HepG2 (cell line): ENCODE measurements at regions not wholly inside any gene's neighbourhood (a gene's known extent, or its start where the extent isn't known, plus 50 kb on each side); places are given as distances from the start of the nearest gene placed in this dataset.

ENCODE experiments used
- ATAC-seq: fragments of 200-7000 bp; cut with Tn5 transposase; 3 replicates; pipeline ENCODE4 v1.9.1; 2020; ENCODE audit warnings: mild to moderate bottlenecking, moderate library complexity
- BruUV-seq: library from RNA; stranded (reverse); fragments of 400-500 nt; replicated peaks from 2 replicates; lab custom pipeline; 2021; lab: Mats Ljungman, UMichigan
- CTCF ChIA-PET: fragments of 300-600 bp; formaldehyde crosslinking; extraction: SDS; loops from one replicate; lab custom pipeline; 2021; ENCODE audit warnings: low total read pairs, inconsistent platforms, low intra/inter-chr PET ratio; lab: Yijun Ruan, JAX
- POLR2A ChIA-PET: fragments of 350-600 bp; sonication (Branson Sonifier 250); formaldehyde crosslinking; loops from one replicate; lab custom pipeline; 2020; ENCODE audit warnings: antibody characterized with exemption, inconsistent platforms; lab: Yijun Ruan, JAX
- DNase-seq: peaks from one replicate; pipeline ENCODE4 v3.0.0-alpha.2; 2015; ENCODE audit warnings: low spot score
- FAIRE-seq: peaks from 3 replicates; lab custom pipeline; 2011; peaks lifted over from hg19 to GRCh38; lab: Jason Lieb, UNC
- H2AFZ ChIP-seq: one replicate; pipeline ENCODE4 v1.6.1; 2011; ENCODE audit warnings: low read length, inconsistent platforms
- H3K27ac ChIP-seq: fragments of 300-600 bp; 3 replicates; pipeline ENCODE4 v1.8.0; 2011; ENCODE audit warnings: mixed run types, mild to moderate bottlenecking, mixed read lengths, low read length, inconsistent platforms; ENCODE audit not compliant: insufficient read depth; ENCODE audit errors: extremely low read length
- H3K27me3 ChIP-seq, 2 experiments: fragments of 200-600 bp in 1 of 2; 2 replicates in 1 of 2; 3 replicates in 1 of 2; pipeline versions ENCODE4 v1.6.0 to v1.8.0; 2011; ENCODE audit warnings: low read length in 2 of 2, mild to moderate bottlenecking in 2 of 2, moderate library complexity in 2 of 2, inconsistent platforms in 1 of 2; ENCODE audit not compliant: insufficient read depth in 2 of 2, control insufficient read depth in 1 of 2
- H3K36me3 ChIP-seq, 2 experiments: fragments of 200-600 bp in 1 of 2; replicated peaks in 1 of 2; 2 replicates in 1 of 2; 3 replicates in 1 of 2; pipeline versions ENCODE4 v1.5.1 to v1.8.0; 2011; ENCODE audit warnings: low read length in 2 of 2, inconsistent platforms in 1 of 2; ENCODE audit not compliant: insufficient read depth in 2 of 2, control insufficient read depth in 1 of 2
- H3K4me1 ChIP-seq: 2 replicates; pipeline ENCODE4 v1.5.1; 2012; ENCODE audit warnings: low read length, inconsistent platforms; ENCODE audit not compliant: insufficient read depth
- H3K4me2 ChIP-seq: 2 replicates; pipeline ENCODE4 v1.6.0; 2011; ENCODE audit warnings: low read depth, low read length, inconsistent platforms
- H3K4me3 ChIP-seq, 3 experiments: fragments of 200-600 bp in 1 of 3; sonication (generic), shearing (Covaris generic) in 1 of 3; replicated peaks in 1 of 3; 2 replicates each; pipeline ENCODE4 v1.5.1; 2011 to 2016; ENCODE audit warnings: low read length in 3 of 3, inconsistent platforms in 2 of 3, low read depth in 2 of 3, mild to moderate bottlenecking in 2 of 3, control low read depth in 1 of 3, mixed read lengths in 1 of 3; ENCODE audit not compliant: insufficient read depth in 1 of 3
- H3K79me2 ChIP-seq: one replicate; pipeline ENCODE4 v1.6.1; 2011; ENCODE audit warnings: low read length, inconsistent platforms; ENCODE audit not compliant: insufficient read depth
- H3K9ac ChIP-seq: 2 replicates; pipeline ENCODE4 v1.6.0; 2011; ENCODE audit warnings: mild to moderate bottlenecking, low read depth, low read length, inconsistent platforms; ENCODE audit not compliant: insufficient read depth
- H3K9me3 ChIP-seq: 2 replicates; pipeline ENCODE4 v1.5.1; 2012; ENCODE audit warnings: mild to moderate bottlenecking, low read length
- H4K20me1 ChIP-seq: 2 replicates; pipeline ENCODE4 v1.6.0; 2011; ENCODE audit warnings: inconsistent platforms, mild to moderate bottlenecking, low read length, moderate library complexity; ENCODE audit not compliant: insufficient read depth
- ASH2L ChIP-seq: fragments of 300-600, 200-600 bp; sonication (generic); IDR thresholded peaks from 2 replicates; pipeline ENCODE4 v1.7.0; 2017; ENCODE audit warnings: low read depth, mild to moderate bottlenecking, moderate library complexity, mixed read lengths, low read length; ENCODE audit not compliant: insufficient read length
- EEA1 ChIP-seq: sonication (generic); formaldehyde crosslinking; IDR thresholded peaks from 2 replicates; pipeline ENCODE4 v1.5.1; 2020; ENCODE audit warnings: mild to moderate bottlenecking, missing genetic modification reagents, borderline replicate concordance
- ERF ChIP-seq: IDR thresholded peaks from 2 replicates; pipeline ENCODE4 v1.6.1; 2018; ENCODE audit warnings: missing biosample characterization, missing genetic modification reagents
- EZH2 ChIP-seq: conservative IDR thresholded peaks from 2 replicates; pipeline ENCODE4 v1.6.1; 2012; ENCODE audit warnings: mild to moderate bottlenecking, low read depth, low read length, moderate library complexity
- NFE2L1 ChIP-seq: sonication (generic); formaldehyde crosslinking; IDR thresholded peaks from 2 replicates; pipeline ENCODE4 v1.4.0; 2020; ENCODE audit warnings: missing genetic modification reagents, mild to moderate bottlenecking, borderline replicate concordance
- PLRG1 ChIP-seq: fragments of 450-650 bp; conservative IDR thresholded peaks from 2 replicates; pipeline ENCODE4 v1.6.1; 2016
- RAD51 ChIP-seq: fragments of 450-650 bp; IDR thresholded peaks from 2 replicates; pipeline ENCODE4 v1.6.1; 2016; ENCODE audit warnings: borderline replicate concordance
- SMARCE1 ChIP-seq: fragments of 450-650 bp; IDR thresholded peaks from 2 replicates; pipeline ENCODE4 v1.6.1; 2017; ENCODE audit warnings: borderline replicate concordance
- SOX13 ChIP-seq, 3 experiments: fragments of 450-650 bp in 1 of 3; sonication (generic) in 1 of 3; formaldehyde crosslinking in 1 of 3; IDR thresholded peaks in 2 of 3; conservative IDR thresholded peaks in 1 of 3; 2 replicates each; pipeline versions ENCODE4 v1.5.0 to v1.6.1; 2016 to 2020; ENCODE audit warnings: antibody characterized with exemption in 1 of 3, mild to moderate bottlenecking in 1 of 3, missing compliant biosample characterization in 1 of 3, missing genetic modification reagents in 1 of 3, moderate library complexity in 1 of 3
- ZBTB7A ChIP-seq: sonication (generic); formaldehyde crosslinking; IDR thresholded peaks from 2 replicates; pipeline ENCODE4 v1.8.0; 2022; ENCODE audit warnings: mild to moderate bottlenecking, missing genetic modification reagents
- ZNF235 ChIP-seq: sonication (generic); formaldehyde crosslinking; IDR thresholded peaks from 2 replicates; pipeline ENCODE4 v1.8.1; 2023; ENCODE audit warnings: mild to moderate bottlenecking, missing genetic modification reagents, borderline replicate concordance
- ZNF883 ChIP-seq: sonication (generic); formaldehyde crosslinking; IDR thresholded peaks from 2 replicates; pipeline ENCODE4 v1.5.1; 2020; ENCODE audit warnings: mild to moderate bottlenecking, missing genetic modification reagents; ENCODE audit errors: not compliant biosample characterization
- WGBS: methylation state at CpG from one replicate; pipeline ENCODE4 v1.1.6; 2017; ENCODE audit warnings: low lambda C conversion rate; 5-methylcytosine and 5-hydroxymethylcytosine counted together
- in situ Hi-C: cut with HindIII; loops from 2 replicates; pipeline ENCODE4 v1.10.0; 2017; ENCODE audit warnings: low pct_unique_long_range_greater_than_20kb; ENCODE audit not compliant: extremely low pct_ligation_motif_present
- intact Hi-C: fragments of 100-400 bp; cut with micrococcal nuclease; formaldehyde crosslinking; loops from one replicate; pipeline ENCODE4 v1.10.0; 2022; ENCODE audit not compliant: unreplicated experiment
- TF ChIP-seq, protein P1 (sequence below): sonication (generic); formaldehyde crosslinking; IDR thresholded peaks from 2 replicates; pipeline ENCODE4 v1.8.0; 2022; ENCODE audit warnings: missing genetic modification reagents, mild to moderate bottlenecking, inconsistent platforms, borderline replicate concordance
- TF ChIP-seq, protein P2 (sequence below): sonication (generic); formaldehyde crosslinking; IDR thresholded peaks from 2 replicates; pipeline ENCODE4 v1.5.1; 2020; ENCODE audit warnings: mild to moderate bottlenecking, missing genetic modification reagents, borderline replicate concordance
- TF ChIP-seq, protein P3 (sequence below): sonication (generic); formaldehyde crosslinking; IDR thresholded peaks from 2 replicates; pipeline ENCODE4 v1.4.0; 2020; ENCODE audit warnings: mild to moderate bottlenecking, missing genetic modification reagents, borderline replicate concordance

DNA sequence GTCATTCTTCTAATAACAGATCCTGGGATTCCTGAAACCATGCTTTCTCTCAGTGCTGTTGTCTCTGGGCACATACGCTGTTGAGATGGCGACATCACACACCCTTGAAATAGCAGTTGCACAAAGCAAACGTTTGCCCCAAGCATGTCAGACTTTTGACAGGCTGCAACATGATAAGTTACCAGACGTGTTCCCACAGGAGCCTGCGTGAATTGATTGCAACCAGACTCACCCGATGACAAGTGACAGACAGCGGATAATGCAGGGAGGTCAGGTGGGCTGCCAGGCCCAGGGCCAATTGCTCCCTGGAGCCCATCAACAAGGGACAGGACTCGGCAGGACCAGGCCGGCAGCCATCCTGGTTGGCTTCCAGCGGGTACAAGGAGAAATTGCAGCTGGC is 310.9 kb downstream of the SIPA1L2 start:
- no peaks in the 10 kb centered on the region for H3K36me3 ChIP-seq
- H4K20me1 ChIP-seq: no peaks in the 10 kb centered on the region
- FAIRE-seq: no peak
- H3K79me2 ChIP-seq: no peaks in the 10 kb centered on the region
- no peak overlapping the region for H3K27ac ChIP-seq
- H3K4me3 ChIP-seq: no peak overlapping the region
- no peak overlapping the region for H3K4me2 ChIP-seq
- BruUV-seq: no TSS peak
- TF ChIP-seq ERF (no peak), ASH2L (no peak), ZNF235 (CRISPR knock-in tag) (no peak), SOX13 (IDR thresholded peaks at IDR 0.05) (no peak), SOX13 (CRISPR knock-in tag; conservative IDR thresholded peaks at IDR 0.05 in 1 of 2, IDR thresholded peaks at IDR 0.05 in 1 of 2) (no peak), ZNF883 (CRISPR knock-in tag) (no peak), RAD51 (no peak), EZH2 (no peak), EEA1 (CRISPR knock-in tag) (no peak), SMARCE1 (no peak), NFE2L1 (CRISPR knock-in tag) (no peak), PLRG1 (no peak), ZBTB7A (CRISPR knock-in tag) (no peak)
- TF ChIP-seq, protein P1, sequence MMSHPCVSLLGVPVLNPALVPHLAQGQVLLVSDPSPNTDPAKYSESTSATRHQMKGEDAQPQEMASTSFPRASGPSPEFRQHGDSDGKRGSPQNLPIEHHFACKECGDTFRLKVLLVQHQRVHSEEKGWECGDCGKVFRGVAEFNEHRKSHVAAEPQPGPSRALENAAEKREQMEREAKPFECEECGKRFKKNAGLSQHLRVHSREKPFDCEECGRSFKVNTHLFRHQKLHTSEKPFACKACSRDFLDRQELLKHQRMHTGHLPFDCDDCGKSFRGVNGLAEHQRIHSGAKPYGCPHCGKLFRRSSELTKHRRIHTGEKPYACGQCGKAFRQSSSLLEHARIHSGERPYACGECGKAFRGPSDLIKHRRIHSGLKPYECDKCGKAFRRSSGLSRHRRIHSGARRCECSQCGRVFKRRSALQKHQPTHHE (CRISPR knock-in tag): no peak
- TF ChIP-seq, protein P2, sequence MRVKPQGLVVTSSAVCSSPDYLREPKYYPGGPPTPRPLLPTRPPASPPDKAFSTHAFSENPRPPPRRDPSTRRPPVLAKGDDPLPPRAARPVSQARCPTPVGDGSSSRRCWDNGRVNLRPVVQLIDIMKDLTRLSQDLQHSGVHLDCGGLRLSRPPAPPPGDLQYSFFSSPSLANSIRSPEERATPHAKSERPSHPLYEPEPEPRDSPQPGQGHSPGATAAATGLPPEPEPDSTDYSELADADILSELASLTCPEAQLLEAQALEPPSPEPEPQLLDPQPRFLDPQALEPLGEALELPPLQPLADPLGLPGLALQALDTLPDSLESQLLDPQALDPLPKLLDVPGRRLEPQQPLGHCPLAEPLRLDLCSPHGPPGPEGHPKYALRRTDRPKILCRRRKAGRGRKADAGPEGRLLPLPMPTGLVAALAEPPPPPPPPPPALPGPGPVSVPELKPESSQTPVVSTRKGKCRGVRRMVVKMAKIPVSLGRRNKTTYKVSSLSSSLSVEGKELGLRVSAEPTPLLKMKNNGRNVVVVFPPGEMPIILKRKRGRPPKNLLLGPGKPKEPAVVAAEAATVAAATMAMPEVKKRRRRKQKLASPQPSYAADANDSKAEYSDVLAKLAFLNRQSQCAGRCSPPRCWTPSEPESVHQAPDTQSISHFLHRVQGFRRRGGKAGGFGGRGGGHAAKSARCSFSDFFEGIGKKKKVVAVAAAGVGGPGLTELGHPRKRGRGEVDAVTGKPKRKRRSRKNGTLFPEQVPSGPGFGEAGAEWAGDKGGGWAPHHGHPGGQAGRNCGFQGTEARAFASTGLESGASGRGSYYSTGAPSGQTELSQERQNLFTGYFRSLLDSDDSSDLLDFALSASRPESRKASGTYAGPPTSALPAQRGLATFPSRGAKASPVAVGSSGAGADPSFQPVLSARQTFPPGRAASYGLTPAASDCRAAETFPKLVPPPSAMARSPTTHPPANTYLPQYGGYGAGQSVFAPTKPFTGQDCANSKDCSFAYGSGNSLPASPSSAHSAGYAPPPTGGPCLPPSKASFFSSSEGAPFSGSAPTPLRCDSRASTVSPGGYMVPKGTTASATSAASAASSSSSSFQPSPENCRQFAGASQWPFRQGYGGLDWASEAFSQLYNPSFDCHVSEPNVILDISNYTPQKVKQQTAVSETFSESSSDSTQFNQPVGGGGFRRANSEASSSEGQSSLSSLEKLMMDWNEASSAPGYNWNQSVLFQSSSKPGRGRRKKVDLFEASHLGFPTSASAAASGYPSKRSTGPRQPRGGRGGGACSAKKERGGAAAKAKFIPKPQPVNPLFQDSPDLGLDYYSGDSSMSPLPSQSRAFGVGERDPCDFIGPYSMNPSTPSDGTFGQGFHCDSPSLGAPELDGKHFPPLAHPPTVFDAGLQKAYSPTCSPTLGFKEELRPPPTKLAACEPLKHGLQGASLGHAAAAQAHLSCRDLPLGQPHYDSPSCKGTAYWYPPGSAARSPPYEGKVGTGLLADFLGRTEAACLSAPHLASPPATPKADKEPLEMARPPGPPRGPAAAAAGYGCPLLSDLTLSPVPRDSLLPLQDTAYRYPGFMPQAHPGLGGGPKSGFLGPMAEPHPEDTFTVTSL (CRISPR knock-in tag): no peak
- TF ChIP-seq, protein P3, sequence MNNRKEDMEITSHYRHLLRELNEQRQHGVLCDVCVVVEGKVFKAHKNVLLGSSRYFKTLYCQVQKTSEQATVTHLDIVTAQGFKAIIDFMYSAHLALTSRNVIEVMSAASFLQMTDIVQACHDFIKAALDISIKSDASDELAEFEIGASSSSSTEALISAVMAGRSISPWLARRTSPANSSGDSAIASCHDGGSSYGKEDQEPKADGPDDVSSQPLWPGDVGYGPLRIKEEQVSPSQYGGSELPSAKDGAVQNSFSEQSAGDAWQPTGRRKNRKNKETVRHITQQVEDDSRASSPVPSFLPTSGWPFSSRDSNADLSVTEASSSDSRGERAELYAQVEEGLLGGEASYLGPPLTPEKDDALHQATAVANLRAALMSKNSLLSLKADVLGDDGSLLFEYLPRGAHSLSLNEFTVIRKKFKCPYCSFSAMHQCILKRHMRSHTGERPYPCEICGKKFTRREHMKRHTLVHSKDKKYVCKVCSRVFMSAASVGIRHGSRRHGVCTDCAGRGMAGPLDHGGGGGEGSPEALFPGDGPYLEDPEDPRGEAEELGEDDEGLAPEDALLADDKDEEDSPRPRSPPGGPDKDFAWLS: no peak
- H3K9me3 ChIP-seq: no peaks in the 10 kb centered on the region; the same call in 1 of the 2 replicates
- H2AFZ ChIP-seq: no peak overlapping the region
- H3K27me3 ChIP-seq: no peaks in the 10 kb centered on the region
- ChIA-PET CTCF (no interaction called here), POLR2A (no interaction called here)
- no peak for DNase-seq
- ATAC-seq: no peak
- intact Hi-C loops (no loop called here), in situ Hi-C loops (no loop called here)
- H3K4me1 ChIP-seq: no peaks in the 10 kb centered on the region
- no peak overlapping the region for H3K9ac ChIP-seq
- 33% methylated on average over 9 of the region's 10 CpGs for WGBS
